ENCODE measurements at regions not wholly inside any gene's neighbourhood (a gene's known extent, or its start where the extent isn't known, plus 50 kb on each side); places are given as distances from the start of the nearest gene placed in this dataset.
"Not testable (repeated sequence)": the region's sequence is repeated elsewhere in the genome, so short reads cannot be mapped to it uniquely, and the experiment has no call there.

GRCh38 chr7:84730864-84731263 is 456.0 kb downstream of the SEMA3D start:
- not testable (repeated sequence) for DNase-seq

GRCh38 chr7:84729284-84729683 is 457.6 kb downstream of the SEMA3D start:
- peak; percentile 84 for DNase-seq

GRCh38 chr7:84722734-84723133 is 464.1 kb downstream of the SEMA3D start:
- no peak for DNase-seq

- peak; percentile 48 for DNase-seq
These were observed 464.8 kb downstream of the SEMA3D start for GRCh38 chr7:84722086-84722485.

- DNase-seq = peak; percentile 26
These were observed 466.3 kb downstream of the SEMA3D start for GRCh38 chr7:84720456-84721097.

- DNase-seq = no peak
These were observed 472.1 kb downstream of the SEMA3D start for GRCh38 chr7:84714765-84715164.

- no peak for DNase-seq
These were observed 474.3 kb downstream of the SEMA3D start for GRCh38 chr7:84712374-84713121.

- DNase-seq = not testable (repeated sequence)
These were observed 476.3 kb downstream of the SEMA3D start for GRCh38 chr7:84710538-84710937.

GRCh38 chr7:84705706-84706105 is 481.1 kb downstream of the SEMA3D start:
- DNase-seq = no peak

GRCh38 chr7:84705079-84705478 is 481.8 kb downstream of the SEMA3D start:
- DNase-seq = no peak

GRCh38 chr7:84704380-84704779 is 482.5 kb downstream of the SEMA3D start:
- no peak for DNase-seq

GRCh38 chr7:84701524-84702306 is 485.1 kb downstream of the SEMA3D start:
- DNase-seq = peak; percentile 91

- peak; percentile 53 for DNase-seq
These were observed 486.1 kb downstream of the SEMA3D start for GRCh38 chr7:84700563-84701370.

GRCh38 chr7:84697506-84697905 is 489.4 kb downstream of the SEMA3D start:
- peak; percentile 76 for DNase-seq

- DNase-seq = no peak
These were observed 493.4 kb downstream of the SEMA3D start for GRCh38 chr7:84693483-84693882.

- peak; percentile 86 for DNase-seq
These were observed 494.1 kb upstream of the SEMA3A start for GRCh38 chr7:84688671-84689070.

GRCh38 chr7:84686373-84686772 is 491.8 kb upstream of the SEMA3A start:
- no peak for DNase-seq

- DNase-seq = no peak
These were observed 490.4 kb upstream of the SEMA3A start for GRCh38 chr7:84684836-84685480.

- no peak for DNase-seq
These were observed 488.0 kb upstream of the SEMA3A start for GRCh38 chr7:84682543-84682942.

GRCh38 chr7:84678841-84679240 is 484.3 kb upstream of the SEMA3A start:
- no peak for DNase-seq

- DNase-seq = no peak
These were observed 482.6 kb upstream of the SEMA3A start for GRCh38 chr7:84677117-84677732.

GRCh38 chr7:84675633-84676034 is 481.0 kb upstream of the SEMA3A start:
- no peak for DNase-seq

Measured in fibroblast of skin of back (primary cell).